ENCODE measurements at regions not wholly inside any gene's neighbourhood (a gene's known extent, or its start where the extent isn't known, plus 50 kb on each side); places are given as distances from the start of the nearest gene placed in this dataset.

GRCh38 chr2:184463102-184463865, 135.0 kb upstream of the ZNF804A start:
- H3K27me3 ChIP-seq (ENCODE audit: control insufficient read depth, insufficient read depth, low read length): no peaks in the 10 kb centered on the region
- POLR2A ChIA-PET: no interaction called here
- DNase-seq (ENCODE audit: low read depth): no peak
- CTCF ChIA-PET: no interaction called here
- H3K4me3 ChIP-seq (ENCODE audit: low read depth, low read length): no peak overlapping the region
- no peak for TF ChIP-seq CTCF (IDR thresholded peaks at IDR 0.05; ENCODE audit: insufficient read depth, low read depth, low read length)
- H3K36me3 ChIP-seq (ENCODE audit: control insufficient read depth, insufficient read depth, low read length): no peaks in the 10 kb centered on the region

- DNase-seq (ENCODE audit: low read depth): no peak
- no peak for TF ChIP-seq CTCF (IDR thresholded peaks at IDR 0.05; ENCODE audit: insufficient read depth, low read depth, low read length)
- Histone ChIP-seq H3K27me3 (ENCODE audit: control insufficient read depth, insufficient read depth, low read length) (no peaks in the 10 kb centered on the region), H3K4me3 (ENCODE audit: low read depth, low read length) (no peak overlapping the region), H3K36me3 (ENCODE audit: control insufficient read depth, insufficient read depth, low read length) (no peaks in the 10 kb centered on the region)
- ChIA-PET CTCF (no interaction called here), POLR2A (no interaction called here)
These were observed 134.5 kb upstream of the ZNF804A start for GRCh38 chr2:184463866-184464248.

- Histone ChIP-seq H3K4me3 (ENCODE audit: low read depth, low read length) (no peak overlapping the region), H3K27me3 (ENCODE audit: control insufficient read depth, insufficient read depth, low read length) (no peaks in the 10 kb centered on the region), H3K36me3 (ENCODE audit: control insufficient read depth, insufficient read depth, low read length) (no peaks in the 10 kb centered on the region)
- TF ChIP-seq CTCF (IDR thresholded peaks at IDR 0.05; ENCODE audit: insufficient read depth, low read depth, low read length): no peak
- DNase-seq (ENCODE audit: low read depth): no peak
- ChIA-PET CTCF (no interaction called here), POLR2A (no interaction called here)
These were observed 129.5 kb upstream of the ZNF804A start for GRCh38 chr2:184468826-184469225.

- ChIA-PET CTCF (interaction anchor here (0.6 kb wide), 1 partner anchor 1117 kb away, joined by 4 read pairs; no protein-coding TSS in a partner anchor), POLR2A (no interaction called here)
- DNase-seq (ENCODE audit: low read depth): no peak
- Histone ChIP-seq H3K36me3 (ENCODE audit: control insufficient read depth, insufficient read depth, low read length) (no peaks in the 10 kb centered on the region), H3K27me3 (ENCODE audit: control insufficient read depth, insufficient read depth, low read length) (no peaks in the 10 kb centered on the region), H3K4me3 (ENCODE audit: low read depth, low read length) (no peak overlapping the region)
- no peak for TF ChIP-seq CTCF (IDR thresholded peaks at IDR 0.05; ENCODE audit: insufficient read depth, low read depth, low read length)
These were observed 125.8 kb upstream of the ZNF804A start for GRCh38 chr2:184472481-184472880.

GRCh38 chr2:184481865-184482264, 116.5 kb upstream of the ZNF804A start:
- H3K27me3 ChIP-seq (ENCODE audit: control insufficient read depth, insufficient read depth, low read length): no peaks in the 10 kb centered on the region
- H3K36me3 ChIP-seq (ENCODE audit: control insufficient read depth, insufficient read depth, low read length): no peaks in the 10 kb centered on the region
- no peak for DNase-seq (ENCODE audit: low read depth)
- no peak for TF ChIP-seq CTCF (IDR thresholded peaks at IDR 0.05; ENCODE audit: insufficient read depth, low read depth, low read length)
- ChIA-PET CTCF (no interaction called here), POLR2A (no interaction called here)
- no peak overlapping the region for H3K4me3 ChIP-seq (ENCODE audit: low read depth, low read length)

All from BJ (cell line).